Fibroblast of villous mesenchyme (primary cell): ENCODE measurements at regions not wholly inside any gene's neighbourhood (a gene's known extent, or its start where the extent isn't known, plus 50 kb on each side); places are given as distances from the start of the nearest gene placed in this dataset.

ENCODE experiments used
- DNase-seq: peaks from one replicate; pipeline ENCODE4 v3.0.0-alpha.2; 2010; ENCODE audit warnings: low read depth
- H3K4me3 ChIP-seq: 2 replicates; pipeline ENCODE4 v1.5.1; 2011; ENCODE audit warnings: low read depth, mild to moderate bottlenecking, low read length
- TF ChIP-seq, protein P1 (sequence below): IDR thresholded peaks from 2 replicates; pipeline ENCODE4 v1.5.1; 2012; ENCODE audit warnings: low read depth, mild to moderate bottlenecking, low read length; ENCODE audit not compliant: insufficient read depth

- TF ChIP-seq, protein P1, sequence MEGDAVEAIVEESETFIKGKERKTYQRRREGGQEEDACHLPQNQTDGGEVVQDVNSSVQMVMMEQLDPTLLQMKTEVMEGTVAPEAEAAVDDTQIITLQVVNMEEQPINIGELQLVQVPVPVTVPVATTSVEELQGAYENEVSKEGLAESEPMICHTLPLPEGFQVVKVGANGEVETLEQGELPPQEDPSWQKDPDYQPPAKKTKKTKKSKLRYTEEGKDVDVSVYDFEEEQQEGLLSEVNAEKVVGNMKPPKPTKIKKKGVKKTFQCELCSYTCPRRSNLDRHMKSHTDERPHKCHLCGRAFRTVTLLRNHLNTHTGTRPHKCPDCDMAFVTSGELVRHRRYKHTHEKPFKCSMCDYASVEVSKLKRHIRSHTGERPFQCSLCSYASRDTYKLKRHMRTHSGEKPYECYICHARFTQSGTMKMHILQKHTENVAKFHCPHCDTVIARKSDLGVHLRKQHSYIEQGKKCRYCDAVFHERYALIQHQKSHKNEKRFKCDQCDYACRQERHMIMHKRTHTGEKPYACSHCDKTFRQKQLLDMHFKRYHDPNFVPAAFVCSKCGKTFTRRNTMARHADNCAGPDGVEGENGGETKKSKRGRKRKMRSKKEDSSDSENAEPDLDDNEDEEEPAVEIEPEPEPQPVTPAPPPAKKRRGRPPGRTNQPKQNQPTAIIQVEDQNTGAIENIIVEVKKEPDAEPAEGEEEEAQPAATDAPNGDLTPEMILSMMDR: no peak
- DNase-seq: no peak
- H3K4me3 ChIP-seq: no peak overlapping the region
These were observed 402.9 kb downstream of the PTPRU start for GRCh38 chr1:29639156-29639736.

- TF ChIP-seq, protein P1: no peak
- H3K4me3 ChIP-seq: no peak overlapping the region
- DNase-seq: no peak
These were observed 402.0 kb downstream of the PTPRU start for GRCh38 chr1:29638281-29638680.

- no peak overlapping the region for H3K4me3 ChIP-seq
- DNase-seq: no peak
- TF ChIP-seq, protein P1: no peak
These were observed 400.6 kb downstream of the PTPRU start for GRCh38 chr1:29636936-29637335.

DNA sequence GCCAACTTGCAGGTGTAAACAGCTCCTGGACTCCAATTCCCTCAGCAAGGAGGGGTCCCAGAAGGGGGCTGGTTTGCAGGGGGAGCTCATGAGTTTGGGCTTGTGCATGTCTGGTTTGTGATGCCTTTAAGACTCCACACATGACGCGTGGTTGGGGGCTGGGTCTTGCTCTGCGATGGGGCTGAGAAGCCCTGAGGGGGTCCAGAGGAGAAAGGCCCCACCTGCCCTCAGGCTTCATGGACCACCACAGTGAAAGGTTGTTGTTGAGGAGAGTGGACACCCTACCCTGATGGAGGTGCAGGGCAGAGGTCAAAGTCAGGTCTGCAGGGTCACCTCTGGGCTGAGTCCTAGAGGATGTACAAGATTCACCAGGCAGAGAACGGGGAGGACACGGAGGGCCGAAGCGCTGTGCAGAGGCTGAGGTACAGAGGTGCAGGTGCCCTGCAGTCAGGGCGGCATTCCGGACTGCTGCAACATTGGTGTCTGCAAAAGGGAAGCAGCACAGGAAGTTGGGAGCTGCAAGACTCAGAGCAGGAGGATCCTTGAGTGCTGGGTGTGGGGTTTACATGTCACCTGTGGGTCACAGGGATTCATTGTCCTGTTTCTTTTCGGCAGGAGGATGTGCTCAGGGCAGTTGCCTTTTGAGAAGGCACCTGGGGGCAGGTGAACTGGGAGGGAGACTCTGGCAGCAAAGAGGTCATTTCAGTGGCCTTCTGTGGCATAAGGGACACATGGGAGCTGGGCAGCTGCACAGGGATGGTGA lies 399.4 kb downstream of the PTPRU start:
- TF ChIP-seq, protein P1: no peak
- no peak overlapping the region for H3K4me3 ChIP-seq
- no peak for DNase-seq

DNA sequence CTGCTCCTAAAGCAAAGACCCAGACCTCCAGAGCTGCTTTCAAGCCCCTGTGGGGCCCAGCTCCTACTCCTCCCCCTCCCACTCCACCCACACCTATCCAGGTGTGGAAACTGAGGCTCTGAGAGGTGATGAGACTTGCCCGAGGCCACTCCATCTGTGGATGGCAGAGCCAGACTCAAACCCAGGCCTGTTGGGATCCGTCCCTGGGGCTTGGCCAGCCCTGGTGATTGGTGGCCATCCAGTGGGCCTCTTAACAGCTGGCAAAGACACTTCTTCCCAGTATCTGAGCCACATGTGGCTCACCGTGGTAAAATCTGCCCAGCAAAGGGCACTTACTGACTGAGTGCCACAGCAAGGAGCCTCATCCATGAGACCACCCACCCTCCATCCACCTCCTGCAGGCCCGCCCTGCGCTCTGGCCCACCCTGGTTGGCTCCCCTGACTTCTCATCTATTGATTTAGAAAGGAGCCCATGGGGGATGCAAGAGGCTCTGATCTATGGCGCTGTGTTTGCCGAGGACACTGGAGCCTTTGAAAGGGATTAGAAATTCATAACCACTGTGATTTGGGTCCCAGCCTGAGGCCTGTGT lies 398.5 kb downstream of the PTPRU start:
- no peak overlapping the region for H3K4me3 ChIP-seq
- DNase-seq: no peak
- TF ChIP-seq, protein P1: no peak

DNA sequence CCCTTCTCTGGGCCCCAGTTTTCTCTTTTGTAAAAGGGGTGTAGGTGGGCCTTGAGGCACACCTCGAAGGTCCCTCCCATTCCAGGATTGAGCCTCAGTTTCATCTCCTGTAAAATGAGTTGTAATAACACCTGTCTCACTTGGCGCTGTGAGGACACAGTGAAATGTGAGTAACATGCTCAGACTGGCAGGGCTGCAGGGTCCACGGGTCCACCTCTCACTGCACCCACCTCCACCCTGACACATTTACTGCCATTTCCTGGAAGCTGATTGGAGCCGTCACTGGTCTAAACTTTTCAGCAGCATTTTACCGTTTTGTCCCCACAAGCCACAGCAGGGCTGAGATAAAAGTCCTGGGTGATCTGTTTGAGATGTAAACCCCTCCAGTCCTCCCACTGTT lies 398.0 kb downstream of the PTPRU start:
- TF ChIP-seq, protein P1: no peak
- H3K4me3 ChIP-seq: no peak overlapping the region
- DNase-seq: no peak
